GM19043 (cell line): ENCODE measurements at regions not wholly inside any gene's neighbourhood (a gene's known extent, or its start where the extent isn't known, plus 50 kb on each side); places are given as distances from the start of the nearest gene placed in this dataset.

Experiments used
- ATAC-seq: cut with Tn5 transposase; IDR thresholded peaks from one replicate; pipeline ENCODE4 v1.9.1; 2021; ENCODE audit warnings: low read depth; ENCODE audit not compliant: unreplicated experiment

DNA sequence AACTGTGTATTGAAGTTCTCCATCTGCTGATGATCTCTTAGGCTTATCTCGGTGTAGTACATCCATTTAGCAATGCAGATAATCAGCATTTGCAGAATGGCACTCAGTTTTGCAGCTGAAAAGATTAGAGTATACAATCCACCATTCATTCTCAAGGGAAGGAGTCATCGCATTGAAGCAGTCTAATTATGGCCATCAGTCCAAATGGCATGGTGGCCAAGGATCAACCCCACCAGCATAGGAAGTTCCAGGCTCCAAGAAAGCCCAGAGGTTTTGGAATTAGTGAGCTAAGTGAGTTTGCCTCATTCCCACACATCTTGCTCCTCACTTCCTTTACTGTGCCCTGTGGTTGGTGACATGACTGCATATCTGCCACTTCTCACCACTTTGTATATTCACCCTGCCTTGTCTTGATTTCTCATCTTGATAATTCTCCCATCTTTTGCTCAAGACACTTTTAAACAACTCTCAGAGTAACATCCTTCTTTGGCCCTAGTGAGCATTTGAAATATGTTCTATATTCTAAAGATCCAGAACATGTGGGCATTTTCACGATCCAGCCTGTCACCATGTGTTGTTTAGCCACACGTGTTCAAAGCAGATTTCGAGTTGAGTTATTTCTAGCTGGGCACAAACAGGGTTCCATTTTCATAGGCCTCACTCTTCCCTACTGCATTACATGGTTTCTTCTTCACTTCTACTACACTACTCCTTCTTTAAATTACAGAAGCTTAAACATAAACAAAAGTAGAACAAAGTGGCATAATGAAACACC, 1119.8 kb downstream of the TSN start:
- ATAC-seq: no peak

DNA sequence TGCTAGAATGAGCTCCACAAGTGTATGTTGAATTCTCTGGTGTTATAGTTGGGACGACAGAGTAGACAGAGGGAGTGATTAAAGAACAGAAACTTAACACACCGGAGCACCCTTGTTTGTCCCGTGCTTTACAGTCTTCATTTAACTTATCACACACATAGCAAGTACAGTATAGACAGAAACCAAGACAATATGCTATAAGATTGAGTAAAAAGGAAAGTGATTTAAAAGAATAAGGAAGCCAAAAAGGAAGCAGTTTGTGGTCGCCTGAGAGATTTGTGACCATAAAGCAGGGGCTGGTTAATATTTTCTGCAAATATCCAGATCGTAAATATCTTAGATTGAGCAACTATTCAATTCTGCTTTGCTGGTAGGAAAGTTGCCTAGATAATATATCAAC, 1128.4 kb downstream of the TSN start:
- ATAC-seq: no peak

DNA sequence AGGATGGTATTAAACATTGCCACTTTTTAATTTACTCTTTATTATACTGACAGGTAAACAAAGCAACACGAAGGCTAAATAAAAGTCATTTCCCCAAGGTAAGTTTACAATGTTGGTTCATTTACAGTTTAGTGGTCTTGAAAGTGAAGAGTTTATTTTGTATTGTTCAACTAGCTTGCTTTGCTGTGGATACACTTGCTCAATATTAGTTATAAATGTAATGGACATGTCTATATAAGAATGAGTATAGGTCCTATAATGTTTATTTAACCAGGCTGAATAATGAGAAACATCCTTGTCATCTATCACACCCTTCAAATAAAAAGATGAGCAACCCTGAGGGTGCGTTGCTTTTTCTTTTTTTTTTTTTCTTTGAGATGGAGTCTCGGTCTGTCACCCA, 1129.4 kb downstream of the TSN start:
- no peak for ATAC-seq

DNA sequence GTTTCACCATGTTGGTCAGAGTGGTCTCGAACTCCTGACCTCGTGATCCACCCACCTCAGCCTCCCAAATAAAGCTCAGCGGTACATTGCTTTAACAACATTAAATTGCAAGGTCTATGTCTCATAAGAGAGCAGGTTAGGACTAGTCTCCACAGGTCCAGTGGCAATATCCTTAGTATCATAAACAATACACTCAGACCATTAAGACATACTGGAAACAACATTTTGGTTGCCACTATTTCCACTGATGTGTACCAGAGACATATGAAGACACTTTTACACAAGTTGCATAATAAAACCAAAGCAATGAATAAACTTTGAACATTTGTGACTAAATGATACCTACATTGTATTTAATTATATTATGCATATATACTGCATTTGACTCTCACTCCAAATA, 1130.0 kb downstream of the TSN start:
- no peak for ATAC-seq

DNA sequence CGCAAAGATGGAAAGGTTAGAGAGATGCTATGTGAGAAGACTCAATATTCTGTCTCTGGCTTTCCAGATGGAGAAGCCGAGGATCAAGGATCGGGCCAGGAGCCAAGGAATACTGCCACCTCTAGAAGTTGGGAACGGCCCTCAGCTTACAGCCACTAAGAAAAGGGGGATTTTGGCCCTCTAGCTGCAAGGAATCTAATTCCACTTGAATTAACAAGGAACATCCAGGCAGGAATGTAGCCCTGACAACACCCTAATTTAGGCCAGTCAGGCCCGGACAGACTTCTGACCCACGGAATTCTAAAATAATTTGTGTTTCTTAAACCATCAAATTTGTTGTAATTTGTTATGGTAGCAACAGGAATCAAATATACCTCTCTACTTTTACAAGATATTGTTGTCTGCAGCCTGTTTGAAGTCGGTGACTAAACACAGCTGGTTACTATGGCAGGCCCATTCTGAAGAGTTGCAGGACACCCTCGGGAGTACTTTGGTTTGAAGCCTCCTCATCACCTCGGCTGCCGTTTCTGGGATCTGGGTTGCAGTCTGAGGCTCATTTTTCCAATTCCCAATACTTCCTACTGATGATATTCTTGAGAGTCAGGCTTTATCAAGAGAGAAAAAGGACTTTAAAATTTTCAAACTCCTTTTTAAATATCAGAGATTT, 1131.2 kb downstream of the TSN start:
- no peak for ATAC-seq

DNA sequence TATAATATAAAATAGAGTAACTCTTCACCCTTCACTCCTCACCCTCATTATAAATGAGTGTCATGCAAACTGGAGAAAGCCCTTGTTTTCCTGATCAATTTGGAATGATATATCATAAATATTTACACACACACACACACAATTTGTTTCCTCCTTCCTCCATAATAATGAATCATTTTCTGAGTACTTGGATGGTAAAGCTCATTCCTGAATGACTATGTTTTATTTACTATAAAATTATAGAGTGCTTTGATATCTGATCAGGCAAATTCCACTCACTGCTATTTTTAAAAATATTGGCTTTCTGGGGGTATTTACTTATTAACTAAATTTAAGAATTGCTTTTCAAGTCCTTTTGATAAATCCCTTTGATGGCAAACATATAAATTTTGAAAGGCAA, 1125.5 kb upstream of the CNTNAP5 start:
- ATAC-seq: no peak

DNA sequence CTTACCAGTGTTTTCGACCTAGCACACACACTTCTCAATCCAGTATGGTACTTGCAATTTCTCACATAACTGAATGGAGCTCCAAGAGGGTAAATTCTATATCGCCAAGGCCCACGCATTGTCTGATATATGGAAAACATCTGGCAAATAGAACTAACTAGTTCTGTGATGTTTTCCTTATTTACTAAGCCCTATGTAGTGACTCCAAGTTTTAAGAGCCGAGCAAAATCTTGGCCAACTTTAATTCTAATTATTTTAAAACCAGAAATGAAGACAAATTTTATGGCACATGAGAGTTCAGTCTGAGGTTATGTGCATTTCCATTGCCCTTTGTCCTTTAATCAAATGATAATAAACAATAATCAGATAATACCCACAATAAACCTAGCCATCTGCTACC, 1119.7 kb upstream of the CNTNAP5 start:
- no peak for ATAC-seq

DNA sequence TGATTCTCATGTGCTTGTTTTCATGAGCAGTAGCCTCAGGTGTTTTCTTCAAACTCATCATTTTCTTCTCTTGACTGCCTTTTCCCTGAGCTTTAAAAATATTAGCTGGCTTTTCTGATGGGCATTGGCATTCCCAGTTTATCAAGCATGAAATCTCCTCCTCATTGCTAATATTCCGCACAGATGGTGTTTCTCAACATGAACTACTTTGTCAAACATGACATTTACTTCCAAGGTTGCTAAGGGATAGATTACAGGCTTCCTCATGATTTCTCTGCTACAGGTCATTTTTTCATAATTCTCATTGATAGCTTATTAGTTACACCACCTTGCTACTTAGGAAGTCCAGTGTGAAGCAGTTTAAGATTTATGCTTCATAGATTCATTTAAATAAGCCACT, 1116.9 kb upstream of the CNTNAP5 start:
- no peak for ATAC-seq

DNA sequence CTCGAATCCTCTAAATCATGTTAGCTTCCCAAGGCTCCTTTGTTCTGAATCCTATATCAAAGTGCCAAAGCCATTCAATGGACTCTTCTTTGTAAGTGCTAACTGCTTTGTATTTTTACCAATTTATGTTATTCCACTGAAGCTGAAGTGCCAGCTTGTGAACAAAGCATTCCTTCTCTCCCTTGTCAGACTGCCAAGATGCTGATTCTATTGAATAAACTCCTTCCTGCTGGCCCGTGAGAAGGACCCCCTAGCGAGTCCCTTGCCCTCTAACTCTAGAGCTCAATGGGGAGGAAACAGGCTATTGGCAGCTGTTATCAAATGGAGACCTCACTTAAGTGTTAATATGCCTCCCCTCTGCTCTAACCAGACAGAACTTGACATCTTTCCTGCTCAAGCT, 1097.9 kb upstream of the CNTNAP5 start:
- ATAC-seq: no peak

DNA sequence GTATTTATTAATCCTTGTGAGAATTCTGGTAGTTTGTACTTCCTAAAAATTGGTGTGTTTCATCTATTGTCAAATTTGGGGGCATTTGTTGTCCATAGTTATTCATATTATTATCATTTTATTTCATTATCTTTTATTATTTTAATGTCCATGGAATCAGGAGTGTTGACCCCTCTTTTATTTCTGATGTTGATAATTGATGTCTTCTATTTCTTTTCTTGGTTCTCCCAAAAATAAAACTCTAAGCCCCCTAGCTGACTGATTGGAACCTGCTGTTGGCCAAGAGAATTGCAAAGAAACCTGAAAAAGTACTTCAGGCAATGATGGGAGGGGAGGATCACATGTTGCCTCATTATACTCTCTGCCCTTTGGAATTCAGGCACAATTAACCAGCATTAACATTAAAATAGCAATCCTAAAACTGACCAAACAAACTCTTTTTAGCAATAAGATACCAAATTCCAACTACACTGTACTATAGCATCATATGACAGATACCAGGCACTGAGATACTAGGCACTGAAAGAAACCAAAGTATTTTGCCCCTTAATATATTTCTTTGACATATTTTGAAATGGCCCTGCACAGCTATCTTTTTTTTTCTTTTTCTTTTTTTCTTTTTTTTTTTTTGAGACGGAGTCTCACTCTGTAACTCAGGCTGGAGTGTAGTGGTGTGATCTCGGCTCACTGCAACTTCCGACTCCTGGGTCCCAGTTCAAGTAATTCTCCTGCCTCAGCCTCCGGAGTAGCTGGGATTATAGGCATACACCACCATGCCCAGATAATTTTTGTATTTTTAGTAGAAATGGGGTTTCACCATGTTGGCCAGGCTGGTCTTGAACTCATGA, 1097.2 kb upstream of the CNTNAP5 start:
- ATAC-seq: no peak

DNA sequence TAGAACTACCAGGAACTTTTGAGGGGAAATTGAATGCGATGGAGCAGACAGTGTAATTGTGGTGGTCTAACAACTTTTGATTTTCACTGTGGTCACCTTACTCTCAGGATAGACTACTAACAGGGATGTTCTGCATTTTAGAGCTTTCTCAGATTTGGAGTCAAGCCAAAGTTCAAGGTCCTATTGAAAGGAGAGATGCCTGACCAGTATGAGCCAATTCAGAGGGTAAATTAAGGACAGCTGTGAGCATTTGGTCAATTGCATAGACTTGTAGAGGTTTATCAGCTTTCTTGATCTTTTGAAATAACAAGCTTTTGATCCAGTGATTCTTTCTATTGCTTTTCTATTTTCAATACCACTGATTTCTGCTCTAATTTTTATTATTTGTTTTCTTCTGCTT, 1095.7 kb upstream of the CNTNAP5 start:
- no peak for ATAC-seq

DNA sequence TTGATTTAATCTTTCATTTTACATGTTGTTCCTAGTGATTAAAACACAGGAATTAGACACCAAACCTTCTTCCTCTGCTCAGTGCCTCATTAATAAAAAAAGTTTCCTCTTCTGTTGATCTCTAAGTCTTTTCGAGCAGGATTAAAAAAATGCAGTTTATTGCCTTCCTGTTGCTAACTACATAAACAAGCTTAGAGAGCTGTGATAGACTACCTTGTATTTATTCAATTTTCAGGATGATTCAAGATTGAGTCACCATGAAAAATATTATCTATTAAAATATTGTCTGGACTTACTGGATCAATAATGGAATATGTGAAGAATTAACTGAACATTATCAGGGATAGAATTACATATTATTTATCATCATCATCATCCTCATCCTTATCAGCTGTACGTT, 1089.6 kb upstream of the CNTNAP5 start:
- no peak for ATAC-seq

DNA sequence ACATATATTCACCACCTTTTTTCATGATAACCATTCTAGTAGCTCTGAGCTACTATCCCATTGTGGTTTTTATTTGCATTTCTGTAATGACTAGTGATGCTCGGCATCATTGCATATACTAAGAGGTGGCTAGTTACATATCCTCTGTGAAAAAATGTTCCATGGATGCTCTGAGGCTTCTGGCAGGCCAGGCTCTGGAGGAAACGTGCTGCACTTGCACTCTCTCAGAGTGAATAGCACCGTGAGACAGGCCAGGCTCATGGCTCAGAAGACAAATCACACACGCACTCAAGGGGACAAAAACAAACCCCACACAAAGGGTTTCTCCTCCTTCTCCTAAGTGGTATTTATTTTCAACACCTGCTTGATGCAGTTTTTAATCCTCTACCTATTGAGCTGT, 1085.3 kb upstream of the CNTNAP5 start:
- no peak for ATAC-seq

DNA sequence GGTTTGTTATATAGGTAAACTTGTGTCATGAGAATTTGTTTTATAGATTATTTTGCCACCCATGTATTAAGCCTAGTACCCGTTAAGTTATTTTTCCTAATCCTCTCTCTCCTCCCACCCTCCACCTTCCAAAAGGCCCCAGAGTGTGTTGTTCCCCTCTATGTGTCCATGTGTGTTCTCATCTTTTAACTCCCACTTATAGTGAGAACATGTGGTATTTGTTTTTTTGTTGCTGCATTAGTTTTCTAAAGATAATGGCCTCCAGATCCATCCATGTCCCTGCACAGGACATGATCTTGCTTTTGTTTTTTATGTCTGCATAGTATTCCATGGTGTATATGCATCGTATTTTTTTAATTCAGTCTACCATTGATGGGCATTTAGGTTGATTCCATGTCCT, 1075.6 kb upstream of the CNTNAP5 start:
- ATAC-seq: no peak

DNA sequence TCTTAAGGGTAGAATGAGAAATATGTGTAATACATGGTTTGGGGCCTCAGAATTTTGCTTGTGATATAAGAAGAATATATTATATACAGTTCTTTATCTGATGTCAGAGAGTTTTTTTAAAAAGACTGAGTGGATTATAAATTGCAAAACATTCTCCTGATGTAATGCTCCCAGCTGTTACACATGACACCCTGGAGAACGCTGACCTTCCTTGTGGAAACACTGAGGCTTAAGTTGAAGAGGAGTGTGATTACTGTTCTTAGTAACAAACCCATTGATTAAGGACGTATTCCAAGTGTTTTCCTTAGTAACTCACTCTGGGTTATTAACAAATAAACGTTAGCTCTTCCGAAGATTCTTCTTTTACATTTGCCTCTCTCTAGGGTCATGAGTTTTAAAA, 1069.3 kb upstream of the CNTNAP5 start:
- ATAC-seq: no peak

DNA sequence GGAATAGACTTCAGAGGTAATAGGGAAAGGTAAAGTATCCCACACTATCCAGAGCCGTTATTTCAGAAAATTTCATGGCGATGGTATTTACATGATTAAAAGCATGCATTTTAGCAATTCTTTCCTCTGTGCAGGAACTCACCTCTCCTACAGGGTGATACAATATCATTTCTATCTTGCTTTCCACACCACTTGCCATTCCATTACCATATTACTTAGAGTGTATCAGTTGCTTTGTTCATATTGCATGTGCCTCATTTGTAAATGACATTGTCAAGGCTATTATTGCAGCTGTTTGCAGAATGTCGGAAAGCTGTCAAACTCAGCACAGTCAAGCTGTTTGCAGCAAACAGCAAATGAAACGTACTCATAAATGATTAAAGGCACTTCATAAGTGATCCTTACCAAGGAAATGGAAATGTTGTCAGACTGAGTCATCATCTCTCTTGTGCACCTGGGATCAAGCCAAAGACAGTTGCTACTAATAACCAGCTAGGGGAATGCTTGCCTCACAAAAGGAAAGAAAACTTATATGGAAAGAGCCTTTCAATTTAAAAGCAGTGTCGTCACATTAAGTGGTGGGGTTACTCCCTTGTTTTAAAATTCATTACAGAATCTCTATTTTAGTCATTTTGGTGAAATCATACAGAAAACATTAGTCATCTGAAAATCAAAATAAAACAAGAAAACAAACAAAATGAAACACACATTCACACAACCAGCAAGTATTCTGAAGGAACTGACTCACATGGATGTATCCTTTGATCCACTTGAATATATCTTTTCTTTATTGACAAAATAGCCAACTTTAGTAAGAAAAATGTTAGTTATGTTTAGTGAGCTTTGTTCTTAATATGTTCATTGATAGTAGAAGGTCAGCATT, 1064.1 kb upstream of the CNTNAP5 start:
- no peak for ATAC-seq

DNA sequence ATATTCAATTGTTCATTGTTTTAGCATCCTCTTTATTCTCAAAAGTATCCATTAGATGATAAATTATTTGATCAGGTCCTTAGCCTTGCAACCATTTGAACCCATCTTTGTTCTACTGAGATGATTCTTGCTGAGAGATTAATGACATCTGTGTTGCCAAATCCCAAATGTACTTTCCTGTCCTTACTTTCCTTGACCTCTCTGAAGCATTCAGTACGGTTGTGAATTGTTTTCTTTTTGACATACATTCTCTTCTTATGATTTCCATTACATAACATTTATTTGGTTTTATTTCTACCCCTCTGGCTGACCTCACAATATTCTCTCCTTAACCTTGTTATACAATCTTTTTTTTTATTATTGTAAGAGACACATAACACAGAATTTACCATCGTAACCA, 1058.6 kb upstream of the CNTNAP5 start:
- no peak for ATAC-seq

DNA sequence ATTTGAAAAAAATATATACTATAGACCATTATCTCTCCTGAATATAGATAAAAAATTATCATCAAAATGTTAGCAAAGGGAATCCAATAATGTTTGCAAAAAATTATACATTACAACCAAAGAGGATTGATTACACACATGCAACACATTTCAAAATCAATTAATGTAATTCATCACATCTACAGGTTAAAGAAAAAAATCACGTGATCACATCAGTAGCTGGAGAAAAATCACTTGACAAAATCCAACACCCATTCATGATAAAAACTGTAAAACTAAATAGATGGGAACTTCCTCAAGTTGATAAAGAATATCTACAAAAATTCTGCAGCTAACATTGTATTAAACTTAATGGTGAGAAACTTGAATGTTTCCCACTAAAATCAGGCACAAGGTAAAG, 1047.5 kb upstream of the CNTNAP5 start:
- ATAC-seq: no peak

DNA sequence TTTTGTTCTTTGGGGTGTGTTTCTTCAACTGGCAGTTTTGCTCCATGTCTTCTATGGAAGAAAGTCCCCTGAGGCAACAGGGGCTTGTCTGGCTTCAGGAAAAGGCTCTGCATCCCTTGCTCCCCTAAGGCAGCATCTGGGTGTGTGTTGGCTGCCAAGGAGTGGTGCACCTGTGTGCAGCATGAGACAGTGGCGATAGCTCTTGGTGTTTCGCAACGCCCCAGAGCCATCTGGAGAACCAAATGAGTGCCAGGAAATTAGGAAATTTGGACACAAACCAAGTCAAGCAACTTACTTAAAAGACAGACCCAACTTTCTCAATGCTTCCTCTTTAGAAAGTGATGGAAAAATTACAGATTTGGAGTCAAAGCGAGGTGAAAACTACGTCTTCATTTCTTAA, 1044.4 kb upstream of the CNTNAP5 start:
- ATAC-seq: no peak

DNA sequence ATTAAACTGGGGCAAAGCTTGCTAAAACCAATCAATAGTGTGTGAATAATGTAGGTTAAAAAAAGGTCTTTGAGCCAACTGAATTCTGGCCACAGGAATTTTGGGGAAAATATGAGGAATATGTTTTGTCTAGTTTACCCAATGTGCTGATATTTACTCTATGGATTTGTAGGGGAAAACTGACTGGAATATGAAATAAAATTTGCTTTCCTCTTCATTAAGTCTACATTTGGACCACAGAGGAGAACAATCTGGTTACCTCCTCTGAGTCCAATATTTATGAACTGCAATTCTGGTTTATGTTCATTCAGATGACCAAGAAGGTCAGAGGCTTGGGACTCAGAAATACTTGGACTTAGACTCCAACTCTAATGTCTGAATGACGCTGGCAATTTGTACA, 1042.2 kb upstream of the CNTNAP5 start:
- ATAC-seq: no peak
